NCI-H2227 (cell line): ENCODE measurements at regions not wholly inside any gene's neighbourhood (a gene's known extent, or its start where the extent isn't known, plus 50 kb on each side); places are given as distances from the start of the nearest gene placed in this dataset.
A peak's percentile ranks its signal among the peaks of the same experiment; 100 is the strongest.

ENCODE experiments used
- DNase-seq: peaks from one replicate; lab custom pipeline; 2025; ENCODE audit not compliant: unreplicated experiment; lab: John Stamatoyannopoulos, UW

DNA sequence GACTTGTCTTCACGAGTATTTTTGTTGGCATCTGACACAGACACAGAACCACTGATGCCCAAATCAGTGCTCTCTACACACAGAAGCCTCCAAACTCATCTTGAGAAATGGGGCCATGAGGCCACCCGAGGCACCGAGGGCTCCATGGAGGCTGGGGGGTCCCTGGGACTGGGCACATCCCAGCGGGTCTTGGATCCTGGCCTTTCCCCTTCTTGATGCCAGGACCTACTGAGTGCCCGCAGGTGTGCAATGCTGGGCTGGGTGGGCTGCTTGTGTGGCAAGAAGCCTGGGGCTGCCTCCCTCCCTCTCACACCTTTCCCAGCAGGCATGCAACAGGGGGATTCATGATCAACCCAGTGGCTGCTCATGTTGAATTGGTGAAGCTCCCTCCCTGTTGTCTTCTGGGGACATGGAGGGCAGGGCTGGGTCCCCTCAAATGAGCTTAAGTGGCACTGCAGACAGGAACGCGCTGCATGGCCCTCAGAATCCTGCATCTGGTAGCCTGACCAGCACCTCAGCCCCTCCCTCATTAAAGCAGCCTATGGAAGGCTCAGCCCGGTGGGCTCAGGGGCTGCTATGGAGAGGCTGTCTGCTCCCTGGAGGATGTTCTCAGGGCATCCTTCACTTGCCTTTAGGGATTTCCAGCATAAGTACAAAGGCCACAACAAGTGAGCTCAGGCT lies 63.7 kb upstream of the SIMC1 start:
- DNase-seq = no peak

DNA sequence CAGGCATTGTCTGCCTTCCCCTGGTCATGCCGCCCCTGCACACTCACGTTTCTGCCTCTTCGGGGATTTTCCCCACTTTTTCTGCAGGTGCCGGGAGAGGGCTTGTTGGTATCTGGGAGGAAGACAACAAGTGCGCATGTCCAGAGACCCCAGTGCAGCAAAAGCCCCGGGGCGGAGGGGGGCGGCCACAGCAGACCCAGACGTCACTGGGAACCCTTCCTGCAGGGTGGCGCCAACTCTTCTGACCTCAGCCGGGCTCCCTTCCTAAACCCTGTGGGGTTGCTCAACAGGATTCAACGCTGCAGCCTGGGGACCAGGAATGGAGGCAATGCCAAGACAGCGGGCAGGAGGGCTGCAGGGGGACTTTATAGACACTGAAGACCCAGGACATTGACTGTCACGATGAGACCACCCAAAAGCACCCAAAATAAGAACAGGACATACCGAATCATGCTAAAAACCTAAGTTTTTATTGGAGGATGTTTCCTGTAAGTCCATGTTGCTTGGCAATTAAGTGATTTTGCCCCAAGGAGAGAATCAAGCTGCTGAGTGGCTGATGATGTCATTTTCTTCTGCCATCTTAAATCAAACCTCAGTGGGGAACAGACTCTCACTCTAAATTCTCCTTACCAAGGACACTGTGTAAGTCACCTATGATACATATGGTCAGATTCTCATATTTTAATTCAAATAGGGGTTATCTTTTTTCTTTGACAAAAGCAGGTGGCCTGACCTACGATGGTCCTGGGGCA lies 62.9 kb upstream of the SIMC1 start:
- DNase-seq = no peak

DNA sequence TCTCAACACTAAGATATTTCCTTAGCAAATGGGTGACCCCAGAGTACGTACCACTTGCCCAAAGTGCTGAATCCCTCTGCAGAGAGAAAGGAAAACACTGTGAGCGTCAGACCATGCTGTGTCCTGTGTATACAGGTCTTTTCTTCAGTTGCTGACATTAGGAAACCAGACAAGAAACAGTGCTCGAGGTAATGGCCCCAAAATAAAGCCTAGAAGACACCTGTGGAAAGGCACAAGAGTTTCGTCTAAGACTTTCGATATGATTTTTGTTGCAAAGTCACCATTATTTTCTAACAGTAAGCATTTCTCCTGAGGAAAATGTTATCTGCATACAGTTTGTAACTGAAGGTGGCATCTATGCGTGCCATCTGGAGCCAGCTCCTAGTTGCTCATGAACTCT lies 62.0 kb upstream of the SIMC1 start:
- DNase-seq = no peak

DNA sequence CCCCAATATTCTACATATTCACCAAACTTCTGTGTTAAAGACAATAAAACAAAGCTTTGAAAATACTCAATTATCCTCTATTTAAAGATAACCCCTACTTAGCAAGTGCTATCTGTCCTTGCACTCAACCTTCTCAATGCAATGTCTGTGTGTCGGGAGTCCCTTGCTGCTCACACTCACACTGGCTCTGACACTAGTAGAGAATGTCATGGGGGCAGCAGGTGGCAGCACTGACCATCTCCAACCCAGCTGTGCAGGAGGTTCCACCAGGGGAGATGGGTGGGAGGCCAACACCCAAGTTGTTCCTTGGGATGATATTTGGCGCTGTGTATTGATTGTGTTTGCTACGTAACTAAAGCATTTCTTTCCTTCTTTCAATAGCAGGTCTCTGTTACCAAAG lies 59.4 kb upstream of the SIMC1 start:
- no peak for DNase-seq

DNA sequence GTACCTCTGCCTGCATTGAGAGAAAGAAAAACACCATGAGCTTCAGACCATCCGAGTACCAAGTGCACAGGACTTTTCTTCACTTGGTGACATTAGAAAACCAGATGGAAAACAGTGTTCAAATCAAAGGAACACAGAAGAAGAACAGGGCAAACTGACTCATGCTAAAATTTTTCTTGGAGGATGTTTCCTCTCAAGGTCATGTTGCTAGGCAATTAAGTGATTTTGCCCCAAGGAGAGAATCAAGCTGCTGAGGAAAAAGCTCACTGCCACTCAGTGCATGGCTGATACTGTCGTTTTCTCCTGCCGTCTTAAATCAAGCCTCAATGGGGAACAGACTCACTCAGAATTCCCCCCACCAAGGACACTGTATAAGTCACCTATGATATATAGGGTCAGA lies 57.9 kb upstream of the SIMC1 start:
- no peak for DNase-seq

DNA sequence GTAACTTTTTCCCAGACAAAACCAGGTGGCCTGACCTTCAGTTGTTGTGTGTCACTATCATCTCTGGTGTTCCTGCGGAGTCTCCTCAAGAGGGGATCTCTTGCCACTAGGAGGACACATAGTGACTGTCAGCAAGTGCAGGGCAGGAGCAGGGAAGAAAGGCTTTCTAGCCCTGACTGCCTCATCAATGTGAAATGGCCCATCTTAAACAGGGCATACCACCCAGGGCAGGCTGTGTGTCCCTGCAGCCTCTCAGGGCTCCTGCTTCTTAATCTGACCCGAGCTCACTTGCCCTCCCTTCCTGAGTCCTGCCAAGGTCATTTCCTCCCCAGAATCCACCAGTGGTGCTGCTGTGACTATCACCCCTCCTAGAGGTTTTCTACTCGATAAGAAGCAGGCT lies 57.4 kb upstream of the SIMC1 start:
- no peak for DNase-seq

DNA sequence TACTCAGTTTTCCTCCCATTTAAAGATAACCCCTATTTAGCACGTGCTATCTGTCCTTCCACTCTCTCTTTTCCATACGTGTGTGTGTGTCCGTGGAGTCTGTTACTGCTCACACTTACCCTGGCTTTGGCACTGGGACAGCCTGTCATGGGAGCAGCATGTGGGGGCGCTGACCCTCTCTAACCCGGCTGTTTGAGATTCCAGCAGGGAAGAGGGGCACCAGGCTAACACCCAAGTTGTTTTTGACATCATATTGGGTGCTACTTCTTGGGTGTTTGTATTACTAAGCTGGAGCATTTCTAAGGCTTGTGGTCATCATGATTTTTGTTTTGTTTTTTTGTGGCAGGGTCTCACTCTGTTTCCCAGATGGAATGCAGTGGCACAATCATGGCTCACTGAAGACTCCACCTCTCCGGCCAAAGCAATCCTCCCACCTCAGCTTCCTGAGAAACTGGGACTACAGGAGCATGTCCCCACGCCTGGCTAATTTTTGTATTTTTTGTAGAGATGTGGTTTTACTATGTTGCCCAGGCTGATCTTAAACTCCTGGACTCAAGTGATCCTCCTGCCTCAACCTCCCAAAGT lies 56.9 kb upstream of the SIMC1 start:
- DNase-seq = no peak

DNA sequence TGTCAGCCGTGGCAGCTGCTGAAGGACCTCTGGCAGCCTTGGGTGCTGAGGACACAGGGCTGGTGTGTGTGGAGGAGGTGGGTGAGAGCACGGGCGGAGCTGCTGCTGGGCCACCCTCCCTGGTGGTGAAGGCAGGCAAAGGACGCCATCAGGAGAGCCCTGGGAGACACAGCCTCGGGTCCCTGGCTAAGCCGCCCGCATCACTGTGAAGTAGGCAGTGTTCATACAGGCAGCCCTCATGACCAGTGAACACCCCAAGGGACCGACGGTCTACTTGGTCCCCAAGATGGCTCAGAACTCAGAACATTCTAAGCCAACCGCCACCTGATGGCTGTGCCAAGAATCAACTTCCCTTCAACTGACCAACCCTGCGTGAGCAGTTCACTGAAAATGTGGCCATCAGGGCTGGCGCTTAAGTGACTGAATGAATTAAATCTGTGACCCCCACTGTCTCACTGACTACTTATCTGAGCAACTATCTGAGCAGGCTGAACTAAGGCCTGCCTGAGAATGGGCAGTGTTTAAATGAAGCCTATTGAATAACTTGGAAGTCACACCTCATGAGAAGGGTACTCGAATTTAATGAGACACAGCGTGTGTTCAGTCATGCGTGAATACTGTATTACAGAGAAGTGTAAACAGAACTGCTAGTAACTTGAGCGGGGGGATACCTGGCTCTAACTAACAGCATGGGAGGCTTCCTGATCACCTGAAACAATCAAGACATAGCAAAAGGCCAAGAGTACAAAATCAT lies 54.7 kb upstream of the SIMC1 start:
- DNase-seq = peak; percentile 50

DNA sequence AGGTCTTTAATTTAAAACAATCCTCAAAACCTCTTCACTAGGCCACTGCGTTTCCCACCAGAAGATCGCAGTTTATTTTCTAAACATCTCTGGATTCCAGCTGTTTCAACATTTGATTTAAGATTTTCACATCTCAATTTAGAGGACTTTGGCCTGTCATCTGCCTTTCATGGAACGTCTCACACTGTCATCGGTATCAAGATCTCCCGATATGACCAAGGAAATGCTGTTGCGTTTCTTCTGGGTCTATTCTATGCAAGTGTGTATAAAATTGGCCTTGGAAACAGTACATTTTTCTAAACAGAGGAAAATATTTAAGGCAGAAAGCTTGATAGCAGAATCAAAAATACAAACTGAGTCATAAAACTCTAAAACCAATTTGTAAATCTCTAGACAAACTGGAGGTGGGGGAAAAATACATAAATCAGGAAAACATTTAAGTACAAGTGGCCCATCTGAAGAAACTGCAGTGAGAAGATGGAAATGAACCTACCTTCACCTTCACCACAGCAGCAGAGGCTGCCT lies 53.6 kb upstream of the SIMC1 start:
- DNase-seq = no peak

DNA sequence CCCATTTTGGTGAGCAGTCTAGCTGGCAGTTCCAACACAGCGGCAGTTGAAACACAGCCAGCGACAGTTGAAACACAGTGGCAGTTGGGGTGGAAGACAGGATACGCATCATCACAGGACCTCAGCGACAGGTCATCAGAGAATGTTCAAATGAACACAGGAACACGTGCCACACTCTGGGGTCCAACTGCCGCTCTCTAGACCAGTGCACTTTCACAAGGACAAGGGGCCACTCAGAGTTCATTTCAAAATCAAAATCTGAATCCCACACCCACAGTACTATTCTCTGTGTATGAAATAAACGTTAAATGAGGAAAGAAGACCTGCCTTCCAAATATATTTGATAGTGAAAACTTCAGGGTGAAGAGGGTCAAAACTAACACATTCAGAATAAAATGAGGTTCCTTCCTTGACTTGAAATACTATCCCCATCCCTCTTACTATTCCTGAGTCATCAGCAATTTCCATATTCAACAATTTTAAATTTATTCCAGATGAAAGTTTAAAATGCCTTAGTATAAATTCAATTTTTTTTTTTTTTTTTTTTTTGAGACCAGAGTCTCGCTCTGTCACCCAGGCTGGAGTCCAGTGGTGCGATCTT lies 53.0 kb upstream of the SIMC1 start:
- no peak for DNase-seq

DNA sequence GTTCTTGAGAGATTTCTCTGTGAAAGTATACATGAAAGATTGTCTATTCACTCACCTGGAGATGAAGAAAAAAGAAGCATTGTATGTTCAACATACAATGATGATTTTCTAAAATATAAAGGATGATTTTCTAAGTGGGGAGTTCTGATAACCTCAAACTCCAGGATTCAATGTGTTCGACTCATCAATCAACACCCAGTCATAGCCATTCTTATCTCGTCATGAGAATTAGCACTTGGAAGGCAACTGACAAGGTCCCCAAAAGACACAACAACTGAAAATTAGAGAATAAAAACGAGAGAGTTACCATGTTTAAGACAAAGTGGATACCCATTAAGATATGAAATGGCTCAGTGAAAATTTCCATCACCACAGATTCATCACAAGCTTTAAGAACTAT lies 52.1 kb upstream of the SIMC1 start:
- no peak for DNase-seq

DNA sequence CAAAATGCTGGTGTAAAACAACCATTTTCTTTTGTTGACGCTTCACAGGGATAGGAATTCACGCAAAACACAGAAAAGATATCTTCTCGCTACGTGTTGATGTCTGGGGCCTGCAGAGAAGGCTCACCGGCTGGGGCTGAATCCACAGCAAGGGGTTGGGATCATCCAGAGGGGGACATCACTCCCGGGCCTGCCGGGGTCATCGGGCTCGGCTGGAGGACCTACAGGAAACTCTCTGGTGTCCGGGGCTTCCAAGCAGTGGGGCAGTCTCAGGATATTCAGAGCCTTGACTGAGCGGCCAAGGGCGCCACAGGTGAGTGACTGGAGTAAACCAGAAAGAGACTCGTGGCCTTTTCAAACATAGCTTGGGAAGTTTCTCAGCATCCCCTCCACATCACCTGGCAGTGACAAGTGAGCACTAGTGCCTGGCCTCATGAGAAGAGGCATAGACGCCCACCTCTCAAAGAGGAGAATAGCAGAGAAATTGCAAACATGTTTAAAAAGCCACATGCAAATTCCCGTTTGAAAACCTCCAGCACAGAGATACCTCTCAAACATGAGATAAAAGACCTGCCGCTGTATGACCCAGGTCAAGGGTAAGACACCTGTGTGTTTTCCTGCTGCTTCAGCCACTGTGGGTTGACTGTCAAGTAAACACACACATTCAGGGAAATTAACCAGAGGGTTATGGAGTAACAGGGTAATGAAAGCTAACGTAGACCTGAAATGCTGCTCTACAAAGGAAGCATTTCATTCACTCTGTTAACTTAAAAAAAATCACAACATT lies 50.8 kb upstream of the SIMC1 start:
- DNase-seq = no peak

DNA sequence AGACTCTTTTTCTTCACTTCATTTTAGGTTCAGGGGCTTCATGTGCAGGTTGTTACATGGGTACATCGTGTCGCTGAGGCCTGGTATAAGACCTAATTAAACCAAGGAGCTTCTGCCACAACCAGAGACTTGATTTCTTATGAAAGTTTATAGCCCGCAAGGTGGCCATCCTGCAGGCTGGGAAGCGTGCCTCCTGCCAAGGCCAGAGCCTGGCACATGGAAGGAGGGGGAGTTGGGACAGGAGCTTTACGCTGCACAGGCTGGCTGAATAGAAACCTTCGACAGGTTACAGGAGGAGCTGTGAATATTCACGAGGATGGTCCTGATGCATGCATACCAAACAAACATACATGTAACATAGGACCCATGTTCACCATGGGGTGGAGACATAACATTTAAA lies 50.1 kb upstream of the SIMC1 start:
- no peak for DNase-seq
